IMR-90 (cell line): ENCODE measurements at regions not wholly inside any gene's neighbourhood (a gene's known extent, or its start where the extent isn't known, plus 50 kb on each side); places are given as distances from the start of the nearest gene placed in this dataset.

Experiments
- ATAC-seq: fragments of 200-7000 bp; cut with Tn5 transposase; 2 replicates; pipeline ENCODE4 v1.9.1; 2020; ENCODE audit warnings: low read depth, mild to moderate bottlenecking, moderate library complexity
- BruUV-seq: library from RNA; stranded (reverse); fragments of 400-500 nt; replicated peaks from 2 replicates; lab custom pipeline; 2021; lab: Mats Ljungman, UMichigan
- CTCF ChIA-PET: fragments of 300-600 bp; formaldehyde crosslinking; extraction: SDS; loops from one replicate; lab custom pipeline; 2021; ENCODE audit warnings: antibody characterized with exemption; lab: Yijun Ruan, JAX
- POLR2A ChIA-PET: fragments of 300-600 bp; sonication (Branson Sonifier 250); formaldehyde crosslinking; loops from one replicate; lab custom pipeline; 2022; ENCODE audit warnings: antibody characterized with exemption; ENCODE audit not compliant: unreplicated experiment; lab: Charles Lee
- DNase-seq: peaks from one replicate; pipeline ENCODE4 v3.0.0; 2013
- H2AFZ ChIP-seq: replicated peaks from 2 replicates; pipeline ENCODE3; 2013; ENCODE audit warnings: low read length, mild to moderate bottlenecking; ENCODE audit not compliant: poor library complexity
- H2AK5ac ChIP-seq: 2 replicates; pipeline ENCODE4 v1.6.1; 2013; ENCODE audit warnings: low read depth, low read length, inconsistent platforms
- H2AK9ac ChIP-seq: replicated peaks from 2 replicates; pipeline ENCODE3; 2013; ENCODE audit warnings: mild to moderate bottlenecking, low read depth, low read length, moderate library complexity; ENCODE audit not compliant: poor library complexity
- H2BK120ac ChIP-seq: 2 replicates; pipeline ENCODE4 v1.6.1; 2013; ENCODE audit warnings: low read depth, low read length, inconsistent platforms
- H2BK15ac ChIP-seq: 3 replicates; pipeline ENCODE4 v1.6.1; 2013; ENCODE audit warnings: low read depth, low read length, inconsistent platforms
- H2BK20ac ChIP-seq: 2 replicates; pipeline ENCODE4 v1.6.1; 2013; ENCODE audit warnings: low read depth, mild to moderate bottlenecking, inconsistent platforms, low read length, moderate library complexity
- H2BK5ac ChIP-seq: 2 replicates; pipeline ENCODE4 v1.6.1; 2013; ENCODE audit warnings: mild to moderate bottlenecking, low read depth, low read length, inconsistent platforms; ENCODE audit not compliant: poor library complexity, severe bottlenecking
- H3K14ac ChIP-seq: replicated peaks from 2 replicates; pipeline ENCODE4 v1.6.1; 2013; ENCODE audit warnings: low read depth, low read length, inconsistent platforms
- H3K18ac ChIP-seq: 2 replicates; pipeline ENCODE4 v1.6.1; 2013; ENCODE audit warnings: low read depth, low read length, control low read depth
- H3K23ac ChIP-seq: 2 replicates; pipeline ENCODE4 v1.6.1; 2013; ENCODE audit warnings: low read depth, low read length, inconsistent platforms
- H3K27ac ChIP-seq: 2 replicates; pipeline ENCODE4 v1.5.1; 2013; ENCODE audit warnings: mild to moderate bottlenecking, control low read depth, low read length; ENCODE audit not compliant: insufficient read depth
- H3K27me3 ChIP-seq: 2 replicates; pipeline ENCODE4 v1.6.1; 2013; ENCODE audit warnings: low read length; ENCODE audit not compliant: control insufficient read depth, insufficient read depth
- H3K36me3 ChIP-seq: 2 replicates; pipeline ENCODE4 v1.6.1; 2013; ENCODE audit warnings: low read length, mixed read lengths; ENCODE audit not compliant: control insufficient read depth, insufficient read depth
- H3K4ac ChIP-seq: 2 replicates; pipeline ENCODE4 v1.6.1; 2013; ENCODE audit warnings: low read depth, low read length, inconsistent platforms
- H3K4me1 ChIP-seq: 2 replicates; pipeline ENCODE4 v1.6.1; 2013; ENCODE audit warnings: low read length, mixed read lengths; ENCODE audit not compliant: control insufficient read depth, insufficient read depth
- H3K4me2 ChIP-seq: 2 replicates; pipeline ENCODE4 v1.6.1; 2013; ENCODE audit warnings: low read depth, mild to moderate bottlenecking, control low read depth, low read length, moderate library complexity
- H3K4me3 ChIP-seq: 2 replicates; pipeline ENCODE4 v1.5.1; 2013; ENCODE audit warnings: low read depth, mild to moderate bottlenecking, control low read depth, low read length, moderate library complexity; ENCODE audit not compliant: insufficient read depth
- H3K56ac ChIP-seq: 2 replicates; pipeline ENCODE4 v1.6.1; 2013; ENCODE audit warnings: low read length, inconsistent platforms; ENCODE audit not compliant: insufficient read depth; ENCODE audit errors: extremely low read depth
- H3K79me1 ChIP-seq, 2 experiments: 2 replicates each; pipeline ENCODE4 v1.6.1; 2013; ENCODE audit warnings: low read length in 2 of 2, inconsistent platforms in 1 of 2, low read depth in 1 of 2
- H3K9ac ChIP-seq: 2 replicates; pipeline ENCODE4 v1.6.1; 2013; ENCODE audit warnings: low read depth, low read length, control low read depth
- H3K9me1 ChIP-seq: 2 replicates; pipeline ENCODE4 v1.6.1; 2013; ENCODE audit warnings: low read length, inconsistent platforms; ENCODE audit not compliant: insufficient read depth
- H3K9me3 ChIP-seq: 2 replicates; pipeline ENCODE4 v1.6.1; 2013; ENCODE audit warnings: low read length; ENCODE audit not compliant: control insufficient read depth, insufficient read depth
- H4K20me1 ChIP-seq: 2 replicates; pipeline ENCODE4 v1.6.1; 2013; ENCODE audit warnings: low read length, inconsistent platforms; ENCODE audit not compliant: insufficient read depth
- H4K5ac ChIP-seq: 2 replicates; pipeline ENCODE4 v1.6.1; 2013; ENCODE audit warnings: mild to moderate bottlenecking, low read depth, low read length, control low read depth
- H4K8ac ChIP-seq, 2 experiments: 2 replicates each; pipeline ENCODE4 v1.6.1; 2013; ENCODE audit warnings: low read depth in 2 of 2, low read length in 2 of 2, control low read depth in 1 of 2, inconsistent platforms in 1 of 2
- H4K91ac ChIP-seq: 2 replicates; pipeline ENCODE4 v1.6.1; 2013; ENCODE audit warnings: low read depth, low read length, inconsistent platforms; ENCODE audit not compliant: insufficient read depth
- BHLHE40 ChIP-seq: fragments of 150-350 bp; IDR thresholded peaks from 2 replicates; pipeline ENCODE4 v1.6.1; 2016; ENCODE audit warnings: mild to moderate bottlenecking, low read depth, low read length
- CEBPB ChIP-seq: IDR thresholded peaks from 2 replicates; pipeline ENCODE4 v1.6.1; 2012; ENCODE audit warnings: low read depth, low read length, improper control_type of control experiment
- CHD1 ChIP-seq: IDR thresholded peaks from 2 replicates; pipeline ENCODE4 v1.6.1; 2012; ENCODE audit warnings: low read depth, low read length, improper control_type of control experiment
- CTCF ChIP-seq: conservative IDR thresholded peaks from 2 replicates; pipeline ENCODE4 v1.5.1; 2012; ENCODE audit warnings: mild to moderate bottlenecking, low read depth, low read length, improper control_type of control experiment
- ELK1 ChIP-seq: fragments of 150-350 bp; IDR thresholded peaks from 2 replicates; pipeline ENCODE4 v1.6.1; 2016; ENCODE audit warnings: low read depth, mild to moderate bottlenecking, low read length, moderate library complexity, borderline replicate concordance
- FOS ChIP-seq: fragments of 150-350 bp; IDR thresholded peaks from 2 replicates; pipeline ENCODE4 v1.6.1; 2016; ENCODE audit warnings: low read depth, low read length
- MAFK ChIP-seq: IDR thresholded peaks from 2 replicates; pipeline ENCODE4 v1.6.1; 2012; ENCODE audit warnings: low read depth, low read length, improper control_type of control experiment
- MAZ ChIP-seq: IDR thresholded peaks from 2 replicates; pipeline ENCODE4 v1.6.1; 2012; ENCODE audit warnings: low read depth, mild to moderate bottlenecking, low read length, improper control_type of control experiment, moderate library complexity, borderline replicate concordance
- MXI1 ChIP-seq: IDR thresholded peaks from 2 replicates; pipeline ENCODE4 v1.6.1; 2012; ENCODE audit warnings: low read depth, mild to moderate bottlenecking, low read length, moderate library complexity, borderline replicate concordance
- NFE2L2 ChIP-seq: fragments of 150-350 bp; IDR thresholded peaks from 2 replicates; pipeline ENCODE4 v1.6.1; 2016; ENCODE audit warnings: low read depth, mild to moderate bottlenecking, low read length
- POLR2A ChIP-seq: IDR thresholded peaks from 2 replicates; pipeline ENCODE4 v1.6.1; 2012; ENCODE audit warnings: mild to moderate bottlenecking, low read depth, low read length
- RAD21 ChIP-seq: IDR thresholded peaks from 2 replicates; pipeline ENCODE4 v1.6.1; 2012; ENCODE audit warnings: low read length, improper control_type of control experiment
- RCOR1 ChIP-seq: IDR thresholded peaks from 2 replicates; pipeline ENCODE4 v1.6.1; 2012; ENCODE audit warnings: mild to moderate bottlenecking, low read length, improper control_type of control experiment; ENCODE audit not compliant: insufficient replicate concordance
- RFX5 ChIP-seq: IDR thresholded peaks from 2 replicates; pipeline ENCODE4 v1.8.0; 2012; ENCODE audit warnings: low read depth, mild to moderate bottlenecking, low read length, moderate library complexity
- SMC3 ChIP-seq: fragments of 150-350 bp; IDR thresholded peaks from 2 replicates; pipeline ENCODE4 v1.6.1; 2016; ENCODE audit warnings: low read depth, mild to moderate bottlenecking, antibody characterized with exemption, low read length, moderate library complexity
- USF2 ChIP-seq: fragments of 150-350 bp; IDR thresholded peaks from 2 replicates; pipeline ENCODE4 v1.6.1; 2017; ENCODE audit warnings: mild to moderate bottlenecking, antibody characterized with exemption, low read length, low read depth
- dilution Hi-C: fragments of 300-500 bp; cut with HindIII; formaldehyde crosslinking; loops from one replicate; pipeline ENCODE4 v1.14.3; 2018; ENCODE audit warnings: low sequenced_read_pairs; ENCODE audit not compliant: unreplicated experiment
- in situ Hi-C: fragments of 300-500 bp; cut with MboI; formaldehyde crosslinking; loops from 3 replicates; pipeline ENCODE4 v1.14.3; 2019; ENCODE audit warnings: low sequenced_read_pairs, inconsistent platforms, mixed read lengths
- intact Hi-C: fragments of 100-400 bp; cut with micrococcal nuclease; formaldehyde crosslinking; loops from 2 replicates; pipeline ENCODE4 v1.10.0; 2022

DNA sequence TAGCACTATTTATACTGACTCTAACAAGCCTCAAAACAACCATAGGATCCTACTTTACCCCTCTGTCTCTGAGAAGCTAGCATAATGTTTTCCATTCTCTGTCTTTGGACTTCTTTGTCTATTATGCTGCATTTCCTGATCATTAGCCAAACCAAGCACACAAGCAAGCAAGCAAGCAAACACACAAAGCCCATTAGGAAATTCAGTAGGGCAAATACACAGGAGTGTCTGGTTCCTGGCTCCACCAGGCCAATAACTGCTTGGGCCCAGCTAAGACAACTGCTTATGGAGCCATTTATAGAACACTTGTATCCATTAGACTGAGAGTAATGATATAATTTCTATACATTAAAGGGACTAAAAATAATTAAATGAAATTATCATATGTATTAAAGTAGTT, 952.9 kb upstream of the EPHA7 start:
- H2BK120ac ChIP-seq = no peak overlapping the region
- H3K36me3 ChIP-seq = no peaks in the 10 kb centered on the region
- no peak overlapping the region for H3K27ac ChIP-seq
- H3K4me1 ChIP-seq = no peaks in the 10 kb centered on the region
- H2AK9ac ChIP-seq = no peak overlapping the region
- no peaks in the 10 kb centered on the region for H3K9me3 ChIP-seq
- no peak overlapping the region for H4K5ac ChIP-seq
- TF ChIP-seq POLR2A (no peak), ELK1 (no peak), CHD1 (no peak), USF2 (no peak), CTCF (no peak), NFE2L2 (no peak), RCOR1 (no peak), FOS (no peak), MAZ (no peak), CEBPB (no peak), BHLHE40 (no peak), RAD21 (no peak), SMC3 (no peak), RFX5 (no peak), MAFK (no peak), MXI1 (no peak)
- H3K23ac ChIP-seq = no peak overlapping the region
- no peak overlapping the region for H4K91ac ChIP-seq
- ATAC-seq (no peak), DNase-seq (no peak)
- H3K56ac ChIP-seq = no peak overlapping the region
- no TSS peak for BruUV-seq
- no peaks in the 10 kb centered on the region for H3K27me3 ChIP-seq
- no peak overlapping the region for H2AK5ac ChIP-seq
- H4K8ac ChIP-seq = no peak overlapping the region
- H3K4me2 ChIP-seq = no peak overlapping the region
- H3K18ac ChIP-seq = no peak overlapping the region
- no peak overlapping the region for H2BK20ac ChIP-seq
- no peaks in the 10 kb centered on the region for H3K9me1 ChIP-seq
- no peak overlapping the region for H2AFZ ChIP-seq
- dilution Hi-C loops = no loop called here
- H4K20me1 ChIP-seq = no peaks in the 10 kb centered on the region
- H3K9ac ChIP-seq = no peak overlapping the region
- intact Hi-C loops = no loop called here
- no peak overlapping the region for H3K14ac ChIP-seq
- in situ Hi-C loops = no loop called here
- no peak overlapping the region for H3K4me3 ChIP-seq
- ChIA-PET CTCF (no interaction called here), POLR2A (no interaction called here)
- no peak overlapping the region for H3K4ac ChIP-seq
- no peak overlapping the region for H2BK15ac ChIP-seq
- H2BK5ac ChIP-seq = no peak overlapping the region
- no peaks in the 10 kb centered on the region for H3K79me1 ChIP-seq
